ENCODE measurements at regions not wholly inside any gene's neighbourhood (a gene's known extent, or its start where the extent isn't known, plus 50 kb on each side); places are given as distances from the start of the nearest gene placed in this dataset.

DNA sequence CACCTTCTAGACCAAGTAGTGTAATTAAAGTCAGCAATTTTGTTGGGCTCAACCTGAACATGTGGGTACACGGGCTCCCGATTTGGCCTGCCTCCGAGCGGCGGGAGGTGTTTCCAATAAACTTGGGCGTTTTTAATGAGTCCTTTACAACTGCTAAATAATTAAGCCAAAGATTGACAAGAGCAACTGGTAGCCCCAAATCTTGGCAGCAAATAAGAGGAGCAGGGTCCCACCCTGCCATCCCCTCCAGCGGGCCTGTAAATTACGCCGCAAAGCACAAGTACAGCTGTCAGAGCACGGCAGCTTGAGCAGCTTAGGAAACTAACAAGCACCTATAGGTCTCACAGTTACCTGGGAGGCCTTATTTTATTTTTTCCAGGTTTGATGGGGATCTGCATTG, 217.1 kb downstream of the BMP7 start:
- no peak overlapping the region for H3K4me3 ChIP-seq (ENCODE audit: low read depth, low read length)
- no peak for DNase-seq (ENCODE audit: low read depth)
- TF ChIP-seq, protein P1, sequence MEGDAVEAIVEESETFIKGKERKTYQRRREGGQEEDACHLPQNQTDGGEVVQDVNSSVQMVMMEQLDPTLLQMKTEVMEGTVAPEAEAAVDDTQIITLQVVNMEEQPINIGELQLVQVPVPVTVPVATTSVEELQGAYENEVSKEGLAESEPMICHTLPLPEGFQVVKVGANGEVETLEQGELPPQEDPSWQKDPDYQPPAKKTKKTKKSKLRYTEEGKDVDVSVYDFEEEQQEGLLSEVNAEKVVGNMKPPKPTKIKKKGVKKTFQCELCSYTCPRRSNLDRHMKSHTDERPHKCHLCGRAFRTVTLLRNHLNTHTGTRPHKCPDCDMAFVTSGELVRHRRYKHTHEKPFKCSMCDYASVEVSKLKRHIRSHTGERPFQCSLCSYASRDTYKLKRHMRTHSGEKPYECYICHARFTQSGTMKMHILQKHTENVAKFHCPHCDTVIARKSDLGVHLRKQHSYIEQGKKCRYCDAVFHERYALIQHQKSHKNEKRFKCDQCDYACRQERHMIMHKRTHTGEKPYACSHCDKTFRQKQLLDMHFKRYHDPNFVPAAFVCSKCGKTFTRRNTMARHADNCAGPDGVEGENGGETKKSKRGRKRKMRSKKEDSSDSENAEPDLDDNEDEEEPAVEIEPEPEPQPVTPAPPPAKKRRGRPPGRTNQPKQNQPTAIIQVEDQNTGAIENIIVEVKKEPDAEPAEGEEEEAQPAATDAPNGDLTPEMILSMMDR (IDR thresholded peaks at IDR 0.05; ENCODE audit: insufficient read depth, low read depth, low read length, missing control alignments): no peak

- no peak overlapping the region for H3K4me3 ChIP-seq (ENCODE audit: low read depth, low read length)
- TF ChIP-seq, protein P1 (IDR thresholded peaks at IDR 0.05; ENCODE audit: insufficient read depth, low read depth, low read length, missing control alignments): no peak
- no peak for DNase-seq (ENCODE audit: low read depth)
Observed at GRCh38 chr20:57051096-57051495, 215.3 kb downstream of the BMP7 start.

GRCh38 chr20:57053067-57053466, 213.4 kb downstream of the BMP7 start:
- H3K4me3 ChIP-seq (ENCODE audit: low read depth, low read length): no peak overlapping the region
- DNase-seq (ENCODE audit: low read depth): no peak
- TF ChIP-seq, protein P1 (IDR thresholded peaks at IDR 0.05; ENCODE audit: insufficient read depth, low read depth, low read length, missing control alignments): no peak

GRCh38 chr20:57053793-57054552, 212.5 kb downstream of the BMP7 start:
- no peak overlapping the region for H3K4me3 ChIP-seq (ENCODE audit: low read depth, low read length)
- TF ChIP-seq, protein P1 (IDR thresholded peaks at IDR 0.05; ENCODE audit: insufficient read depth, low read depth, low read length, missing control alignments): no peak
- no peak for DNase-seq (ENCODE audit: low read depth)

- no peak overlapping the region for H3K4me3 ChIP-seq (ENCODE audit: low read depth, low read length)
- no peak for DNase-seq (ENCODE audit: low read depth)
- TF ChIP-seq, protein P1 (IDR thresholded peaks at IDR 0.05; ENCODE audit: insufficient read depth, low read depth, low read length, missing control alignments): no peak
Observed at GRCh38 chr20:57055345-57055744, 211.1 kb downstream of the BMP7 start.

- TF ChIP-seq, protein P1 (IDR thresholded peaks at IDR 0.05; ENCODE audit: insufficient read depth, low read depth, low read length, missing control alignments): no peak
- no peak overlapping the region for H3K4me3 ChIP-seq (ENCODE audit: low read depth, low read length)
- no peak for DNase-seq (ENCODE audit: low read depth)
Observed at GRCh38 chr20:57056651-57057050, 209.8 kb downstream of the BMP7 start.
